Nephron (organoid): ENCODE measurements at regions not wholly inside any gene's neighbourhood (a gene's known extent, or its start where the extent isn't known, plus 50 kb on each side); places are given as distances from the start of the nearest gene placed in this dataset.

Experiments
- H3K27ac Mint-ChIP-seq, 3 experiments: 2 replicates each; pipeline ENCODE4 v1.8.0; 2020; ENCODE audit warnings: mixed read lengths in 3 of 3, mild to moderate bottlenecking in 2 of 3, moderate library complexity in 1 of 3
- H3K27me3 Mint-ChIP-seq: 2 replicates; pipeline ENCODE4 v1.8.0; 2021; ENCODE audit warnings: low read depth, mild to moderate bottlenecking, moderate library complexity, mixed read lengths
- H3K36me3 Mint-ChIP-seq: 2 replicates; pipeline ENCODE4 v1.8.0; 2020; ENCODE audit warnings: low read depth, mixed read lengths
- H3K4me1 Mint-ChIP-seq: 2 replicates; pipeline ENCODE4 v1.8.0; 2020; ENCODE audit warnings: mixed read lengths
- H3K4me3 Mint-ChIP-seq, 3 experiments: 2 replicates each; pipeline ENCODE4 v1.8.0; 2020; ENCODE audit warnings: mild to moderate bottlenecking in 3 of 3, mixed read lengths in 3 of 3, moderate library complexity in 2 of 3
- H3K9me3 Mint-ChIP-seq: 2 replicates; pipeline ENCODE4 v1.8.0; 2020; ENCODE audit warnings: mixed read lengths
- CTCF ChIP-seq, 3 experiments: fragments of 200-600 bp; sonication (generic); IDR thresholded peaks; one replicate each; pipeline ENCODE4 v1.5.0; 2021; ENCODE audit warnings: antibody characterized with exemption in 3 of 3; ENCODE audit not compliant: unreplicated experiment in 3 of 3

- Mint-ChIP-seq H3K36me3 (no peaks in the 10 kb centered on the region), H3K4me1 (peaks cover 13% of the 10 kb centered on the region), H3K4me3 (no peak overlapping the region), H3K9me3 (peaks cover 8% of the 10 kb centered on the region), H3K27ac (peak overlapping the region; percentile 82 to 91 (median 83)), H3K27me3 (no peaks in the 10 kb centered on the region)
- TF ChIP-seq CTCF (IDR thresholded peaks at IDR 0.05; ENCODE audit: unreplicated experiment in 3 of 3), result no peak
Measured at GRCh38 chr1:78436961-78437360, 53.8 kb upstream of the PTGFR start.

- Mint-ChIP-seq H3K9me3 (peaks cover 8% of the 10 kb centered on the region), H3K27ac (peak overlapping the region; percentile 82 to 91 (median 83)), H3K4me3 (no peak overlapping the region), H3K36me3 (no peaks in the 10 kb centered on the region), H3K27me3 (no peaks in the 10 kb centered on the region), H3K4me1 (peaks cover 13% of the 10 kb centered on the region)
- TF ChIP-seq CTCF (IDR thresholded peaks at IDR 0.05; ENCODE audit: unreplicated experiment in 3 of 3), result no peak
Measured at GRCh38 chr1:78437396-78437795, 53.4 kb upstream of the PTGFR start.

GRCh38 chr1:78437941-78438340 is 52.8 kb upstream of the PTGFR start:
- H3K27me3 Mint-ChIP-seq, result no peaks in the 10 kb centered on the region
- peak overlapping the region; percentile 62 to 83 (median 63) for H3K27ac Mint-ChIP-seq
- no peak for TF ChIP-seq CTCF (IDR thresholded peaks at IDR 0.05; ENCODE audit: unreplicated experiment in 3 of 3)
- H3K4me1 Mint-ChIP-seq, result peaks cover 13% of the 10 kb centered on the region
- no peak overlapping the region for H3K4me3 Mint-ChIP-seq
- no peaks in the 10 kb centered on the region for H3K36me3 Mint-ChIP-seq
- H3K9me3 Mint-ChIP-seq, result peaks cover 8% of the 10 kb centered on the region

GRCh38 chr1:78440381-78440793 is 50.4 kb upstream of the PTGFR start:
- no peak for TF ChIP-seq CTCF (IDR thresholded peaks at IDR 0.05; ENCODE audit: unreplicated experiment in 3 of 3)
- Mint-ChIP-seq H3K9me3 (no peaks in the 10 kb centered on the region), H3K27me3 (no peaks in the 10 kb centered on the region), H3K36me3 (no peaks in the 10 kb centered on the region), H3K4me1 (peaks cover 13% of the 10 kb centered on the region), H3K27ac (no peak overlapping the region), H3K4me3 (no peak overlapping the region)
